CD4-positive, alpha-beta T cell treated with Interleukin-17A for 4 hours (primary cell): ENCODE measurements at regions not wholly inside any gene's neighbourhood (a gene's known extent, or its start where the extent isn't known, plus 50 kb on each side); places are given as distances from the start of the nearest gene placed in this dataset.

Source experiments
- DNase-seq: peaks from one replicate; pipeline ENCODE4 v3.0.0-alpha.2; 2020; ENCODE audit warnings: mixed read lengths

GRCh38 chr10:111131168-111131799 lies 54.5 kb downstream of the ADRA2A start:
- DNase-seq: no peak

GRCh38 chr10:111137007-111137406 lies 60.2 kb downstream of the ADRA2A start:
- DNase-seq: no peak

- no peak for DNase-seq
These were observed 60.8 kb downstream of the ADRA2A start for GRCh38 chr10:111137587-111137986.

- no peak for DNase-seq
These were observed 61.7 kb downstream of the ADRA2A start for GRCh38 chr10:111138544-111138943.

- no peak for DNase-seq
These were observed 62.7 kb downstream of the ADRA2A start for GRCh38 chr10:111139567-111139966.

DNA sequence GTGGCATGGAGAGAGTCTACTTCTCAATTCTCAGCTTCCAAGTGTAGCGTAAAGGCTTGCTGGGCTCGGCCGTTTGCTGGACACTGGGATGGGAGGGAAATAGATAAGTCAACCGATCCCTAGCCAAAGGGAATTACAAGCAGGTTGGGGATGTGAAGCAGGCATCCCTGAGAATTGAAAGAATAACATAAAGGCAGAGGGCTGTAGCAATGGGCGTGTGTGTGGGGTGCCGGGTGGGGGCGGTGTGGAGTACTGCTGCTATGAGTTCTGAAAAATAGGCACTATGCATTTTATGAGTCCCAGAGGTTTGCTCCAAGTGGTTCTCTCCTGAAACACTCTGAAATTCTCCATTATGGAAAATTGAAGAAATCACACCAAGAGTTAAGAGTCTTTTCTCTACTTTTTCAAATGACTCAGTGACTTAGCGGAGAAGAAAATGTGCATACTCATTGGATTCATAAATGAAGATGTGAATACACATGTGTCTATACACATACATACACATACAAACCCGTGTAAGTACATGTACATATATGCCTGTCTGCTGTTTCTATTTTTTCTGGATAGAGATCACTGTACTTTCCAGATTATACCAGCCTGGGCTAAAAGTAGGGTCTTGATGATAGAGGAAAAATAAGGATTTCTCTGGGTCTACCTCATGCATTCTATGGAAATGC lies 65.4 kb downstream of the ADRA2A start:
- DNase-seq: no peak

GRCh38 chr10:111146025-111146640 lies 69.3 kb downstream of the ADRA2A start:
- no peak for DNase-seq

DNA sequence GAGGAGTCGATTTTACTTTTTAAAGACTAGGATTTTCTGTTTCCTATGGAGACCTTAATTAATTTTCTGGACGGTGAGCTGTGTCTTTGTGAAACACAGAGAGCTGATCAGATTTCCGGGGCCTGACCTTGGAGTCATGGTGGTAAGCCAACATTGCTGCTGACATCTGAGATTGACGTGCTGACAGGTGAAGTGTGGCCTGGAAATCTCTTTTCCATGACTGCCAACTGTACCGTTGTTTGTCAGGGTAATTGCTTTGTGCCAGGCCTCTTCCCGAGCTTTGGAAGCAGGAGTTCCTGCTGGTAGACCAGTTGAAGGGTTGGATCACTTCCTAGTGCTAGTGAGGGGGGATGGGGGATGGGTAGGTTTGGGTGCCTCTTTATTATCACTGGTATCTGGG lies 71.2 kb downstream of the ADRA2A start:
- DNase-seq: no peak

DNA sequence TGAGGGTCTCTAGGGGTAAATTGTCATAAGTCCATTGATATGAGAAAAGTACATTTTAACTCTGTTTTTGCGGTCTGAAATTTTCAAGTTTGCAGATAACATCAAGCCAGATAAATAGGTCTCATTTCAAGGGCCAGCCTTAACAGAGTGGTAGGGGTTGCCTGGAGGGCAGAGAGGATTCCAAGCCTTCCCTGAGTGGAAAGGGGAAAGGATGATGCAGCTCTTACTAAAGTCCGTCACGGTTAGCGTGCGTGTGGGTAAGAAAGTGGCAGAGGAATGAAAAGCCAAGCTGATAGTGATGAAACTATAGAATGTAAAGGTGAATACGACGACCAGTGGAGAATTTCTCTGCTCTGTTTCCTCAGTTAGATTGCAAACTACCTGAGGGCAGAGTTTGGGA lies 71.6 kb downstream of the ADRA2A start:
- no peak for DNase-seq

GRCh38 chr10:111150691-111151090 lies 73.9 kb downstream of the ADRA2A start:
- no peak for DNase-seq

DNA sequence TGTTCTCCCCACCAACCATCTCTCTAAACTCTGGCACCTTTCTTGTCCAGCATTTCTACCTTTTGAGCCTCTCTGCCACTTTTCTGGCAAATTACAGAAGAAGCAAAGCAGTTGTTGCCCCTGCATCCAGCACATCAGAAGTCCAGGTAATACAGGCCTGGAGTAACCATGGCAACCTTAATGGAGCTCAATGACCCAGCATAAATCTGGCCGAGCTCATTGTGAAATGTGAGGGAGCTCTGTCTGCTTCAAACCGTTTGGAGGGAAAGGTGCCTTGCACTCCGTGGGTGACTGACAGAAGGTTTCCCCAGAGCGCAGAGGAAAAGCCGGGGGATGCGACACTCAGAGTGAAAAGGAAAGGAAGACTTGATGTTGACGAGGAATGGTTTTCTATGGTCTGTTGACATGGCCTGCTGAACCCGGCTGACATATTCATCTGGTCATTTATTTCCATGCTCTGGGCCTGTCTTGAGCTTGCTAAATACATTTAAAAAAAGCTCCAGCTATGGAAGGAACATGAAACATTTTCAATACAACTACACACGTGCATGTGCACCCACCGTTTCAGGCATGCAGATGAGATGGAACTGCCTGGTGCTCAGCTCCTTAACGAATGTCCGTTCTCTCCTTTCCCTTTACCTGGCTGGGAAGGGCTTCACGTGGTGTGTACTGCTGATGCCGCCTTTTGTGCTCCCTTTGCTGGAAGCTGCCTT lies 74.9 kb downstream of the ADRA2A start:
- no peak for DNase-seq

GRCh38 chr10:111156754-111157153 lies 79.9 kb downstream of the ADRA2A start:
- DNase-seq: no peak

- no peak for DNase-seq
These were observed 81.8 kb downstream of the ADRA2A start for GRCh38 chr10:111158595-111158994.

DNA sequence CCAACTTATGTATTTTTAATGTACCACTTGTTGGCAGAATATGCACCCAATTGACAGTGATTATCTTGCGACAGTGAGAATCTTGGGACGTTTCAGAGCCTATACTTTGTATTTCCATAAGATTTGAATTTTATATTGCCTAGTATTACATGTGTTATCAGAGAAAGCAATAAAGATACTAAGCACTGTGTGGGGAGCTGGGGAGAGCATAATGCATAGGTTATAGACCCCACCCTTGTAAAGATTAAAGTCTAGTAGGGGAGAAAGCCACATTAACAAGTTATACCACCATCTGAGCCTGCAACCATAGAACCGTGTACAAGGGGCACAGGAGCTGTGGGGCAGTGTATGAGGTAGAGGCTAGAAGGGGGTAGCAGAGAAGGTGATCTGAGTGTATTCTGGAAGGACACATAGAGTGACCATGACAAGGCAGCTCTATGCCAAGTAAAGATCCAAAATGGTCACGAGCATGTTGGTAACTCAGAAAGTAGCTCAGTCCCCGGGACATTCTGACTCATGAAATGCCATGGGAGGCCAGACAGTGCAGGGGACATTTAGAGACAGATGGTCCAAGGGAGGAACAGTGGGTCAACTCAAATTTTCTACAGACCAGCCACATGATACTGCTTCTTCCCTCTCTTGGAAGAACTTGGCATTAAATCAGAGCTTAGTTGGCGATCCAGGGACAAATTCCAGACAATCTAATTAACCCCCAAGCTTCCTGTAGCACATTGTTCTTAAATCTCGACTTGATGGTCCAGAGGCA lies 84.5 kb downstream of the ADRA2A start:
- no peak for DNase-seq

DNA sequence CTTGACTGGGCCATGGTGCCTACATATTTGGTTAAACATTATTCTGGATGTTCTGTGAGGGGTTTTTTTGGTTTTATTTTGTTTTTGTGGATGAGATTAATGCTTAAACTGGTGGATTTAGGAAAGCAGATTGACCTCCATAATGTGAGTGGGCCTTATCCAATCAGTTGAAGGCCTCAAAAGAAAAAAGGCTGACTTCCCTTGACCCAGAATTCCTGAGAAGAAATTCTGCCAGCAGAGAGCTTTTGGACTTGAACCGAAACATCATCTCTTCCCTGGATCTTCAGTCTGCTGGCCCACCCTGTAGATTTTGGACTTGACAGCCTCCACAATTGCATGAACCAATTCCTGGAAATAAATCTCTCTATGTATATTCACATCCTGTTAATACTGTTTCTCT lies 94.4 kb downstream of the ADRA2A start:
- DNase-seq: no peak

- no peak for DNase-seq
These were observed 99.0 kb downstream of the ADRA2A start for GRCh38 chr10:111175787-111176186.

GRCh38 chr10:111177379-111177778 lies 100.5 kb downstream of the ADRA2A start:
- no peak for DNase-seq

DNA sequence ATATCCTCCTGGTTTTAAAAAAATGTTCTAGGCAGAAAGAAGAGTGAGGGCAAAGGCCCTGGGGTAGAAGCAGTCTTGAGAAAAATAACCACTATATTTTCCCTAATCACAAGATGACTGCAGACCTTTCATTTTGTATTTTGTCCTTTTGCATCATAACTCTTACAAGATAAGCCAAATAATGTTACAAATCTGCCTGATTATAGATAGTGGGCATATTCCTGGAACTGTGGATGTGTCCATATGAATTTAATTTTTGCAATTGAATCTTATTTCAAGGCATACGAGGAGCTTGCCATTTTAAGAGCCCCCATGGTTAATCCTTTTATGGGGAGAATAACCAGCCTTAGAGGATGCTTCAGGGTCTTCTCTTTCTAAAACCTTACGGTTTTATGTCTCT lies 102.7 kb downstream of the ADRA2A start:
- no peak for DNase-seq

DNA sequence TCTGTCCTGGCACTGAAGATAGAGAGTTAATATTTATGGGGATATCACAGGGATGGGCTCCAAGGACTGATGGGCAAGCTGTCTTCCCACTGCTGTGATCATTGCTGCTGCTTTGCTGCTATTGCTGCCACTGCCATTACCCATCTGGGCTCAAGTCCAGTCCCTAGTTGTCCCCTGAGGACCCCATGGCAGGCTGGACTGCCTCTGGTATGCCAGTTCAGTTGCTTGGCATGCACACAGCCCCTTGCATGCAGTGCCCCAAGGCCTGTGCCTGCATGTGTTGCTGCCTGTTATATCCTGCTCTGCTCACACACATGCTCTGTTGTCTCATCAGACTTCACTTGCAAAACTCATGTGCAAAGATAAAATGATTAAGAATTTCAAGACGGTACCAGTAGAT lies 109.5 kb downstream of the ADRA2A start:
- DNase-seq: no peak

DNA sequence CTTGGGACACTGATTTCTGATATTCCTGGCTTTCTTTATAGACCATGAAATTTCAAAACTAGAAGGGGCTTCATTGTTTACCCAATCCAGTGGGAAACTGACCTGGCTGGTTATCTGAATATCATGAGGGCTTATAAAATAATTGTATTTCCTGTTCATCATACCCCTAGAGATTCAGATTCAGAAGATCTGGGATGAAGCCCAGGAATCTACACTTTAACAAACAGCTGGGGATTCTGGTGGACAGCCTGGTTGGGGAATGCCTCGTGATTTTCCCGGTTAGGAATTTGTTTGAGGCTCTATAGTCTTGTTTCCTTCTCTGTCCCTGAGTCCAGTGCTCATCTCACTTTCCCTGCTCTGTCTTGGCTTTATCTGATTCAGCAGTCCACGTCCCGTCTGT lies 110.3 kb downstream of the ADRA2A start:
- DNase-seq: no peak

DNA sequence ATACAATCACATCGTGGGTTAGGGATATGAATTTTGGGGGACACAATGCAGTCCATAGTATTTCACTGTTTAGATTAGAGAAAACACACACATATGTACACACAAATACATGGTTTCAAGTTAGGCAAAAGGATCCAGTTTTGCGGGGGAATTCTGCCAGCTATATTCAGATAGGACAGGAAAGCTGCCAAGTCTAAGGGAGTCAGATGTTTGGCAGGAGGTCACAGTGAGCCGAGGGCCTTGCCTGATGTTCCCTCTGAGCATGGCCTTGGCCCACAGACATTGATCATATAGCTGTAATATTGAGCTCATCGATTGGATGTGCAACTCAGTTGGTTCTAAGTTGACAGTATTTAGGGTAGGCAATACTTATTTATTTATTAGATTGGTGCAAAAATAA lies 122.8 kb downstream of the ADRA2A start:
- no peak for DNase-seq

GRCh38 chr10:111200505-111201186 lies 123.8 kb downstream of the ADRA2A start:
- DNase-seq: no peak
